NCI-H1436 (cell line): ENCODE measurements at regions not wholly inside any gene's neighbourhood (a gene's known extent, or its start where the extent isn't known, plus 50 kb on each side); places are given as distances from the start of the nearest gene placed in this dataset.
"Not testable (repeated sequence)": the region's sequence is repeated elsewhere in the genome, so short reads cannot be mapped to it uniquely, and the experiment has no call there.

Experiments
- DNase-seq: peaks from one replicate; lab custom pipeline; 2025; lab: John Stamatoyannopoulos, UW

GRCh38 chr1:91605566-91605965, 104.9 kb downstream of the CDC7 start:
- no peak for DNase-seq

GRCh38 chr1:91606546-91607078, 106.0 kb downstream of the CDC7 start:
- no peak for DNase-seq

- DNase-seq = not testable (repeated sequence)
Measured at GRCh38 chr1:91607686-91608085, 107.0 kb downstream of the CDC7 start.

DNA sequence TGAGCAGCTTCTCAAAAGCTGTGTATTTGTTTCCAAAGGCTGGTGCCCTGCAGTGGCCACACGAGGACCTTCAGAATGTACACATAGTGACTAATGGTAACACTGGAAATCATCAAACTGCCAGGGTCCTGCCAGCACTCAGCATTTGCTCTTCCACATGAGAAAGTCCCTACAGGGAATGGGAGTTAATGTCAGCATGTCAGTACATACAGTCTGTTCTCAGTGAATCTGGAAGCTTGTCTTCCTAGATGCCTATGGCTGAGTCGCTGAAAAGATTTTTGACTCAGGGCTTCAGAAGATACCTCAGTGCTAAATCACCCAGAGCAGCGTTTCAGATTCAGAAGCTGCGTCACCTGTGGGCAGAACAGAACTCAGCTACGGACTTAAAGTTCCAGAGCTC, 108.2 kb downstream of the CDC7 start:
- no peak for DNase-seq

DNA sequence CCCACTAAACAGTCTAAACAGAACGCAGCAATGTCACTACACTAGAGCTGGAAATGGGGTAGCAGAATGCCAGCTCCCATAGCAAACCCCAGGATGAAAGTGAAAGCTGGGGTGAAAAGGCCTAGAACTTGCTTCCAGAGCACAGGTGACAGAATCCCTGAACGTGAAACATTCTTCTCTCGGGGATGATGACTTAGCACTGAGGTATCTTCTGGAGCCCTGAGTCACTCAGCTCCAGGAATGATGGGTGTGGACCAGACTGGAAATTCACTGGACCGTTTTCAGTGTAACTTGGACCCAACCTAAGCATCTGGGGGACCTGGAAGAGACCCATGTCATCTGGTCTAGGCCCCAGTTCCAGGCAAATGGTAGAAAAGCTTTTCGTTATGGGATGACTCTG, 108.9 kb downstream of the CDC7 start:
- no peak for DNase-seq

- no peak for DNase-seq
Measured at GRCh38 chr1:91610102-91610501, 109.5 kb downstream of the CDC7 start.

GRCh38 chr1:91610789-91611188, 110.1 kb downstream of the CDC7 start:
- no peak for DNase-seq

DNA sequence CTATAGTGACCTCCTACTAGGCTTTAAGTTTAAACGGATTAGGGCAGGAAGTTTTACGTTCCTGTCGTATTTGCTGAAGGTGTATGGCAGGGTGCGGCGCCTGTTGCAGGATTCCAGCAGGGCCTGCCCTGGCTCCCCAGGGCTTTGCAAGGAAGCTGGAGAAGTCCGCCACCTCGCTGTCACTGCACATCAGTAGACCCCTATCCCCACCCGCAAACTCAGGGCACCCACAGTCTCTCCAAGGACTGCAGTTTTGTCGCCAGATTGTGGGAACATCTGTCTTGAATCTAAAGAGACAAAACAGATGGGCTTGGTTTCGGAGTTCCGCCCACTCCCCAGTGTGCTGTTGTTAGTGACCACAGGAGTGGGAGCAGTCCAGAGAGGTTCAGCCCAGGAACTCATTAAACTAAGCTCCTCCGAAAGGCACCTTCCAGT, 110.8 kb downstream of the CDC7 start:
- DNase-seq = no peak

DNA sequence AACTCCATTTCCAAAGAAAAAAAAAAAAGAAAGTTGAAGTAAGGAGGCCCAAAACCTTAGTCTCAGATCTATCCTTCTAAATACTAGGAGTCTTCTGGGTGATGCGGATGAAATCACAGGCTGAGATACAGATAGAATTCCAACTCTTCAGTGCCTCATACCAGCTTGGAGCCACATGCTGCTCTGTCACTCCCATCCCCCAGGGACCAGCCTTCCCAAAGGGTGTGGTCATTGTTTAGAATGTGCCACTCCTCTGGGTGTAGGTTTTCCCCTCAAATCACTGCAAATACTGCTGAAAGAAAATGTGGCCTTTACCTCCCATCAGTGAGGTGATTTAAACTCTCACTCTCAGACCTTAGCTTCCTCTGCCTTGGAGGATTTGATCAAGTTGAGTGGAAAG, 112.9 kb downstream of the CDC7 start:
- DNase-seq = no peak

- no peak for DNase-seq
Measured at GRCh38 chr1:91616712-91617111, 116.1 kb downstream of the CDC7 start.

GRCh38 chr1:91617285-91617765, 116.7 kb downstream of the CDC7 start:
- DNase-seq = no peak

DNA sequence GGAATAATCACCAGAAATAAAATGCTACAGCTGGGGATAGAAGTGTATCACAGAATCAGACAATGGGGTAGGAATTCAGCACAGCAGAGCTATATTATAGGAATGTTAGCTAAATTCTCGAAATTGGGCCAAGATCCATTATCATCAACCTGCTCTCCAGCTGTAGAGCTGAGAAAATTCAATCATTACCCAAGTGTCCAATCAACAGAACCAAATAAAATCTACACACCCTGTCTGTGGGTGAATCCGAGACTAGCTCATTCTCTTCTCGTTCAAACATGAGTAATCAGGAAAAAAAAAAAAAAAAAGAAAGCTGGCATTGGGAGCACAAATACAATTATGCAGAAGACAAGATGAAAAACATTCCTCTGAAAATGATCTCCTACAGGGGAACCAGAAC, 119.2 kb downstream of the CDC7 start:
- DNase-seq = no peak

GRCh38 chr1:91621360-91621759, 120.7 kb downstream of the CDC7 start:
- DNase-seq = no peak

DNA sequence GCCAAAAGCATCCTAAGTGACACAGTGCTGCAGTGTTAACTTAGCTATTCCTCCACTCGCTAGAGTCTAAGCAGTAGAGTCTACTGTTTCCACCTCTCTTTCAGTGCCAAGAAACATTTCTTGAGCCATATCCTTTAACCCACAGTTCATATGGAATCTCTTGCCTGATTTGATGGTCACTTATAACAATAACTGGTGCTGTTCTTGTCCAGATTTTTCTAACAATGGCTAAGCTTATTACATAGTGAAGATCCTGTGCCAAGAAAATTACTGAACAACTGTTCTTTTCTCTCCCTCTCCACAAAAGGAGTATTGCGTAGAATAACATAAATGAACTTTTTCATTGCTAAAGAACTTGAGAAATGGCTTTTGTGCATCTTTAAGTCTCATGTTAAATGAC, 121.3 kb downstream of the CDC7 start:
- DNase-seq = no peak

- no peak for DNase-seq
Measured at GRCh38 chr1:91622616-91623015, 122.0 kb downstream of the CDC7 start.

GRCh38 chr1:91623020-91623419, 122.4 kb downstream of the CDC7 start:
- no peak for DNase-seq

GRCh38 chr1:91624331-91624730, 123.7 kb downstream of the CDC7 start:
- DNase-seq = no peak
